ENCODE measurements at regions not wholly inside any gene's neighbourhood (a gene's known extent, or its start where the extent isn't known, plus 50 kb on each side); places are given as distances from the start of the nearest gene placed in this dataset.
"Not testable (repeated sequence)": the region's sequence is repeated elsewhere in the genome, so short reads cannot be mapped to it uniquely, and the experiment has no call there.

DNA sequence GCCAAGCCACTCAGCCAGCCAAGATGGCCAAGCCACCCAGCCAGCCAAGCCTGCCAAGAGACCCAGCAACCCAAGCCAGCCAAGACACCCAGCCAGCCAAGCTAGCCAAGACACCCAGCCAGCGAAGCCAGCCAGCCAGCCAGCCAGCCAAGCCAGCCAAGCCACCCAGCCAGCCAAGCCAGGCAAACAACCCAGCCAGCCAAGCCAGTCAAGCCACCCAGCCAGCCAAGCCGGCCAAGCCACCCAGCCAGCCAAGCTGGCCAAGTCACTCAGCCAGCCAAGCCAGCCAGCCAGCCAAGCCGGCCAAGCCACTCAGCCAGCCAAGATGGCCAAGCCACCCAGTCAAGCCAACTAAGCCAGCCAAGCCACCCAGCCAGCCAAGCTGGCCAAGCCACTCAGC lies 337.5 kb upstream of the PLGLB2 start:
- TF ChIP-seq, protein P1, sequence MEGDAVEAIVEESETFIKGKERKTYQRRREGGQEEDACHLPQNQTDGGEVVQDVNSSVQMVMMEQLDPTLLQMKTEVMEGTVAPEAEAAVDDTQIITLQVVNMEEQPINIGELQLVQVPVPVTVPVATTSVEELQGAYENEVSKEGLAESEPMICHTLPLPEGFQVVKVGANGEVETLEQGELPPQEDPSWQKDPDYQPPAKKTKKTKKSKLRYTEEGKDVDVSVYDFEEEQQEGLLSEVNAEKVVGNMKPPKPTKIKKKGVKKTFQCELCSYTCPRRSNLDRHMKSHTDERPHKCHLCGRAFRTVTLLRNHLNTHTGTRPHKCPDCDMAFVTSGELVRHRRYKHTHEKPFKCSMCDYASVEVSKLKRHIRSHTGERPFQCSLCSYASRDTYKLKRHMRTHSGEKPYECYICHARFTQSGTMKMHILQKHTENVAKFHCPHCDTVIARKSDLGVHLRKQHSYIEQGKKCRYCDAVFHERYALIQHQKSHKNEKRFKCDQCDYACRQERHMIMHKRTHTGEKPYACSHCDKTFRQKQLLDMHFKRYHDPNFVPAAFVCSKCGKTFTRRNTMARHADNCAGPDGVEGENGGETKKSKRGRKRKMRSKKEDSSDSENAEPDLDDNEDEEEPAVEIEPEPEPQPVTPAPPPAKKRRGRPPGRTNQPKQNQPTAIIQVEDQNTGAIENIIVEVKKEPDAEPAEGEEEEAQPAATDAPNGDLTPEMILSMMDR (IDR thresholded peaks at IDR 0.05): not testable (repeated sequence)
- not testable (repeated sequence) for TF ChIP-seq POLR2A (IDR thresholded peaks at IDR 0.05)
